Mesenchymal stem cell (in vitro differentiated cells and primary cell): ENCODE measurements at regions not wholly inside any gene's neighbourhood (a gene's known extent, or its start where the extent isn't known, plus 50 kb on each side); places are given as distances from the start of the nearest gene placed in this dataset.
A peak's percentile ranks its signal among the peaks of the same experiment; 100 is the strongest.

ENCODE experiments used
- DNase-seq: peaks from one replicate; pipeline ENCODE4 v3.0.0-alpha.2; 2013
- H2AFZ ChIP-seq: one replicate; pipeline ENCODE4 v1.6.1; 2013; ENCODE audit warnings: low read depth, mild to moderate bottlenecking, control low read depth, inconsistent platforms, low read length, moderate library complexity
- H2AK5ac ChIP-seq: 2 replicates; pipeline ENCODE4 v1.6.1; 2013; ENCODE audit warnings: low read length, moderate library complexity, mild to moderate bottlenecking, inconsistent platforms; ENCODE audit not compliant: severe bottlenecking
- H2BK120ac ChIP-seq: one replicate; pipeline ENCODE4 v1.6.1; 2013; ENCODE audit warnings: low read depth, mild to moderate bottlenecking, inconsistent platforms, low read length, moderate library complexity
- H2BK12ac ChIP-seq, 2 experiments: one replicate each; pipeline ENCODE4 v1.6.1; 2013; ENCODE audit warnings: inconsistent platforms in 2 of 2, low read length in 2 of 2, mild to moderate bottlenecking in 2 of 2, moderate library complexity in 2 of 2, control low read depth in 1 of 2
- H2BK15ac ChIP-seq: one replicate; pipeline ENCODE4 v1.6.1; 2013; ENCODE audit warnings: mild to moderate bottlenecking, low read depth, inconsistent platforms; ENCODE audit not compliant: poor library complexity, severe bottlenecking
- H2BK5ac ChIP-seq: 2 replicates; pipeline ENCODE4 v1.6.1; 2013; ENCODE audit warnings: low read depth, mild to moderate bottlenecking, low read length, control low read depth, inconsistent platforms; ENCODE audit not compliant: poor library complexity, severe bottlenecking
- H3K14ac ChIP-seq, 2 experiments: one replicate each; pipeline ENCODE4 v1.6.1; 2013; ENCODE audit warnings: inconsistent platforms in 2 of 2, low read length in 2 of 2, control low read depth in 1 of 2, mild to moderate bottlenecking in 1 of 2, moderate library complexity in 1 of 2
- H3K18ac ChIP-seq, 2 experiments: one replicate each; pipeline ENCODE4 v1.6.1; 2013; ENCODE audit warnings: inconsistent platforms in 2 of 2, low read length in 2 of 2, control low read depth in 1 of 2, low read depth in 1 of 2, mild to moderate bottlenecking in 1 of 2
- H3K23ac ChIP-seq, 2 experiments: one replicate each; pipeline ENCODE4 v1.6.1; 2013; ENCODE audit warnings: inconsistent platforms in 2 of 2, low read length in 2 of 2, mild to moderate bottlenecking in 2 of 2, moderate library complexity in 2 of 2, control low read depth in 1 of 2
- H3K27ac ChIP-seq: 2 replicates; pipeline ENCODE4 v1.5.1; 2013; ENCODE audit warnings: mild to moderate bottlenecking, moderate library complexity, low read length, control low read depth, inconsistent platforms; ENCODE audit not compliant: poor library complexity, severe bottlenecking
- H3K27me3 ChIP-seq, 2 experiments: 2 replicates each; pipeline versions ENCODE4 v1.6.1 to v1.7.0; 2013; ENCODE audit warnings: low read length in 2 of 2, mild to moderate bottlenecking in 2 of 2, moderate library complexity in 2 of 2, control low read depth in 1 of 2, inconsistent platforms in 1 of 2; ENCODE audit not compliant: control insufficient read depth in 1 of 2, insufficient read depth in 1 of 2
- H3K36me3 ChIP-seq, 2 experiments: 2 replicates each; pipeline versions ENCODE4 v1.6.1 to v1.7.0; 2013; ENCODE audit warnings: low read length in 2 of 2, control low read depth in 1 of 2, inconsistent platforms in 1 of 2, low read depth in 1 of 2, mild to moderate bottlenecking in 1 of 2; ENCODE audit not compliant: insufficient read depth in 2 of 2, control insufficient read depth in 1 of 2
- H3K4ac ChIP-seq, 2 experiments: one replicate each; pipeline ENCODE4 v1.6.1; 2013; ENCODE audit warnings: inconsistent platforms in 2 of 2, low read length in 2 of 2, mild to moderate bottlenecking in 2 of 2, moderate library complexity in 2 of 2, control low read depth in 1 of 2, low read depth in 1 of 2
- H3K4me1 ChIP-seq: 2 replicates; pipeline ENCODE4 v1.6.1; 2013; ENCODE audit warnings: low read depth, low read length, control low read depth; ENCODE audit not compliant: control insufficient read depth, insufficient read depth
- H3K4me2 ChIP-seq: 2 replicates; pipeline ENCODE4 v1.6.1; 2013; ENCODE audit warnings: low read length, mild to moderate bottlenecking, inconsistent platforms; ENCODE audit not compliant: poor library complexity, severe bottlenecking
- H3K4me3 ChIP-seq, 2 experiments: 2 replicates each; pipeline versions ENCODE4 v1.5.1 to v1.7.0; 2013; ENCODE audit warnings: low read length in 2 of 2, mild to moderate bottlenecking in 2 of 2, control low read depth in 1 of 2, low read depth in 1 of 2; ENCODE audit not compliant: insufficient read depth in 1 of 2
- H3K79me1 ChIP-seq: replicated peaks from 2 replicates; pipeline ENCODE4 v1.6.1; 2013; ENCODE audit warnings: mild to moderate bottlenecking, control low read depth, low read length, inconsistent platforms; ENCODE audit not compliant: poor library complexity, severe bottlenecking
- H3K9ac ChIP-seq: 2 replicates; pipeline ENCODE4 v1.7.0; 2013; ENCODE audit warnings: mild to moderate bottlenecking, low read length, moderate library complexity
- H3K9me3 ChIP-seq: 2 replicates; pipeline ENCODE4 v1.7.0; 2013; ENCODE audit warnings: mild to moderate bottlenecking, low read length; ENCODE audit not compliant: control insufficient read depth
- H4K8ac ChIP-seq: one replicate; pipeline ENCODE4 v1.6.1; 2013; ENCODE audit warnings: inconsistent platforms, mild to moderate bottlenecking, low read length, moderate library complexity
- H4K91ac ChIP-seq: one replicate; pipeline ENCODE4 v1.6.1; 2013; ENCODE audit warnings: mild to moderate bottlenecking, low read length, inconsistent platforms
- WGBS: methylation state at CpG from one replicate; pipeline ENCODE4 v1.1.7; 2013; ENCODE audit warnings: mixed read lengths; 5-methylcytosine and 5-hydroxymethylcytosine counted together

DNA sequence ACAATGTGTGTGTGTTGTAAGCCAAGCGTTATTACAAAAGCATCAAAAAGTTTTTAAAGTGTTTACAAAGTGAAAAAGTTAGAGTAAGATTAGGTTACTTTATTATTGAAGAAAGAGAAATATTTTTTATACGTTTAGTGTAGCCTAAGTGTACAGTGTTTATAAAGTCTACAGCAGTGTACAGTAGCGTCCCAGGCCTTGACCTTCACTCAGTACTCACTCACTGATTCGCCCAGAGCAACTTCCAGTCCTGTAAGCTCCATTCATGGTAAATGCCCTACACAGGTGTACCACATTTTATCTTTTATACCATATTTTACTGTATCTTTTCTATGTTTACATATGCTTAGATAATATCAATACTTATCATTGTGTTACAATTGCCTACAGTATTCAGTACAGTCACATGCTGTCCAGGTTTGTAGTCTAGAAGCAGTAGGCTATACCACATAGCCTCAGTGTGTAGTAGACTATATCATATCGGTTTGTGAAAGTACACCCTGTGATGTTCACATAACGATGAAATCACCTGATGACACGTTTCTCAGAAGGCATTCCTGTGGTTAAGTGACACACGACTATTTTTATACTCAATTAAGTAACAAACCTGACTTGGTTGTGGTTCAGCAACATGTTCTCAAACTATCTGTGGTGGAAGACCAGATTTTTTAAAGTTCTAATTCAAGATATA is 152.0 kb upstream of the EDNRA start:
- Histone ChIP-seq H2AK5ac (no peak overlapping the region), H3K14ac (no peak overlapping the region), H3K9me3 (no peaks in the 10 kb centered on the region), H3K4me1 (no peaks in the 10 kb centered on the region), H2BK12ac (no peak overlapping the region), H3K18ac (no peak overlapping the region), H3K4me2 (no peak overlapping the region), H3K36me3 (no peaks in the 10 kb centered on the region), H2AFZ (no peak overlapping the region), H2BK5ac (no peak overlapping the region), H3K9ac (no peak overlapping the region), H3K4me3 (no peak overlapping the region), H3K27me3 (no peaks in the 10 kb centered on the region), H2BK15ac (no peak overlapping the region), H3K23ac (no peak overlapping the region), H3K27ac (no peak overlapping the region), H4K8ac (no peak overlapping the region), H2BK120ac (no peak overlapping the region), H3K79me1 (no peaks in the 10 kb centered on the region), H3K4ac (no peak overlapping the region), H4K91ac (no peak overlapping the region)
- 94% methylated on average over 8 of the region's 8 CpGs for WGBS
- DNase-seq, result no peak

DNA sequence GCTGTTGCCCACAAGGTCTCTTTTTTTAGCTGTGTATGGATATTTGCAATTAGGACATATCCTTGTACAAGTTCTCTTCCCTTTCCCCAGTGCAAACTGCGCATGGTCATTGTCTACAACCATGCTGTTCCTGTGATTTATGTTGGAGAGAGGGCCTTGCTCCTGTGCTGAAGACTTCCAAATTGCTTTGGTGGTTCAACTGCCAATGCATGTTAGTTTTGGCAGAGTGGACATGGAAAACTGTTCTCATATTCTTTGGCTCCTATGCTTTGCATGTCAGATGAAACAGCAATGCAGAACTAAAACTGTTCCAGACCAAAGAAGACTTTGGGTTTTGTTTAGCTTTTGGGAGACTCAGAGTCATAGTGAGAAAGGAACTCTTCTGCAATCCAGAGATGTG is 148.8 kb upstream of the EDNRA start:
- Histone ChIP-seq H3K9ac (no peak overlapping the region), H3K4ac (no peak overlapping the region), H3K4me3 (no peak overlapping the region), H2BK5ac (no peak overlapping the region), H3K27me3 (no peaks in the 10 kb centered on the region), H2AFZ (no peak overlapping the region), H3K79me1 (no peaks in the 10 kb centered on the region), H3K14ac (no peak overlapping the region), H3K36me3 (no peaks in the 10 kb centered on the region), H3K23ac (no peak overlapping the region), H3K27ac (no peak overlapping the region), H4K8ac (peak overlapping the region; percentile 66), H3K4me1 (no peaks in the 10 kb centered on the region), H3K18ac (no peak overlapping the region), H2BK12ac (no peak overlapping the region), H3K4me2 (no peak overlapping the region), H2BK15ac (no peak overlapping the region), H2BK120ac (no peak overlapping the region), H2AK5ac (no peak overlapping the region), H4K91ac (no peak overlapping the region), H3K9me3 (no peaks in the 10 kb centered on the region)
- DNase-seq, result no peak
- 100% methylated on average over 1 of the region's 1 CpG for WGBS

DNA sequence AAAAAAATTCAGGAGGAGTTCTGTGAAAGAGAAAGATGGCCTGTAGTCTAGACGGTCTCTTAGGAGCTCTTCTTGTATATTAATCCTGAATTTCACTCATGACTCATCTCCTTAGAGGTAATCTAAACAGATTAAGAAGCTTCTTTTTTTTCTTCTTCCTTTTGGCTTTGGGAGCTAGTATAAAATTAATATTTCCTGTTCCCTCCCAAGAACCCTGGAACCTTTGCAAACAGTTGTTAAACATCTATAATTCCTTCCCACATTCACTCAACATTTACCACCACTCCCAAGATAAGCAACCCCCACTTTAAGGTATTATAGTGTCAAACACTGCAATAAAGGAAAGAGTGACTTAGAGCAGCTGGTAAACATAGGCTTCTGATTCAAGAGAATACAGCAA is 146.4 kb upstream of the EDNRA start:
- Histone ChIP-seq H2BK15ac (no peak overlapping the region), H3K27me3 (no peaks in the 10 kb centered on the region), H2BK120ac (no peak overlapping the region), H3K9ac (no peak overlapping the region), H4K8ac (no peak overlapping the region), H4K91ac (no peak overlapping the region), H3K36me3 (no peaks in the 10 kb centered on the region), H2AFZ (no peak overlapping the region), H2AK5ac (no peak overlapping the region), H2BK5ac (no peak overlapping the region), H3K79me1 (no peaks in the 10 kb centered on the region), H3K23ac (no peak overlapping the region), H3K4me3 (no peak overlapping the region), H2BK12ac (no peak overlapping the region), H3K14ac (no peak overlapping the region), H3K27ac (no peak overlapping the region), H3K4ac (no peak overlapping the region), H3K4me2 (no peak overlapping the region), H3K9me3 (no peaks in the 10 kb centered on the region), H3K18ac (no peak overlapping the region), H3K4me1 (no peaks in the 10 kb centered on the region)
- no CpG with 5 or more reads among the region's 1 CpG for WGBS
- peak; percentile 80 for DNase-seq

DNA sequence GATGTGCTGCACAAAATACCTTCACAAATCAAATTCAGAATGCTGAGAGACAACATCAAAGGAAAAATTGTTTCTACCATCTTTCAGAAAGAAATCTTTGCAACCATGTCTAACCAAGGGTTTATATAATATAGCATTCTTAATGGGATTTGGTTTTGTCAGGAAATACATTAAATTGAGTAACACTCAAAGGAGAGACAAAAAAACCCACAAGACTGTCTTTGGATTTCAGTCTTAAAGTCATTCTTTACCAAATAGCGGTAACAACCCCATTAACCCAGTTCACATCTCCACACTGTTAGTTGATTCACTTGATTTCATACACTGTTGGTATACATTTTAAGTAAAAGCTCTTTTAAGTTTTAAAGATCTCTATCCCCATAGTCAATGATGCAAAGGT is 145.7 kb upstream of the EDNRA start:
- Histone ChIP-seq H3K4ac (no peak overlapping the region), H3K18ac (no peak overlapping the region), H2AK5ac (no peak overlapping the region), H3K79me1 (no peaks in the 10 kb centered on the region), H3K9me3 (no peaks in the 10 kb centered on the region), H3K23ac (no peak overlapping the region), H3K9ac (no peak overlapping the region), H3K27me3 (no peaks in the 10 kb centered on the region), H2AFZ (no peak overlapping the region), H4K91ac (no peak overlapping the region), H3K4me3 (no peak overlapping the region), H4K8ac (no peak overlapping the region), H3K27ac (no peak overlapping the region), H2BK12ac (no peak overlapping the region), H3K4me1 (no peaks in the 10 kb centered on the region), H3K4me2 (no peak overlapping the region), H3K36me3 (no peaks in the 10 kb centered on the region), H3K14ac (no peak overlapping the region), H2BK5ac (no peak overlapping the region), H2BK15ac (no peak overlapping the region), H2BK120ac (no peak overlapping the region)
- DNase-seq, result no peak
- WGBS, result 100% methylated on average over 1 of the region's 1 CpG
